Ascending aorta (tissue), 2 donors: ENCODE measurements at regions not wholly inside any gene's neighbourhood (a gene's known extent, or its start where the extent isn't known, plus 50 kb on each side); places are given as distances from the start of the nearest gene placed in this dataset.
"Not testable (repeated sequence)": the region's sequence is repeated elsewhere in the genome, so short reads cannot be mapped to it uniquely, and the experiment has no call there.

Source experiments
- DNase-seq, 2 donors: peaks; one replicate each; pipeline ENCODE4 v3.0.0-alpha.2; 2019; ENCODE audit warnings: low spot score in 2 of 2
- H3K27ac ChIP-seq, 2 donors: fragments of 200-600 bp; sonication (generic); one replicate each; pipeline ENCODE4 v1.5.1; 2016 to 2017; ENCODE audit warnings: mild to moderate bottlenecking in 1 of 2
- H3K27me3 ChIP-seq: fragments of 200-600 bp; sonication (generic); one replicate; pipeline ENCODE4 v1.5.1; 2017
- H3K36me3 ChIP-seq, 2 donors: fragments of 200-600 bp; sonication (generic); one replicate each; pipeline ENCODE4 v1.5.1; 2016
- H3K4me1 ChIP-seq, 2 donors: fragments of 200-600 bp; sonication (generic); one replicate each; pipeline ENCODE4 v1.5.1; 2016 to 2017; ENCODE audit warnings: mild to moderate bottlenecking in 1 of 2
- H3K4me3 ChIP-seq, 2 donors: fragments of 200-600 bp; sonication (generic); one replicate each; pipeline ENCODE4 v1.5.1; 2016 to 2017; ENCODE audit warnings: mild to moderate bottlenecking in 1 of 2
- H3K9me3 ChIP-seq, 2 donors: fragments of 200-600 bp; sonication (generic); one replicate each; pipeline ENCODE4 v1.5.1; 2016
- CTCF ChIP-seq, 3 experiments: fragments of 200-600 bp in 2 of 3; fragments of 450-650 bp in 1 of 3; sonication (generic) in 2 of 3; IDR thresholded peaks; one replicate each; pipeline ENCODE4 v1.5.1; 2016 to 2019; ENCODE audit warnings: antibody characterized with exemption in 3 of 3, mild to moderate bottlenecking in 1 of 3, moderate library complexity in 1 of 3
- intact Hi-C: fragments of 100-400 bp; cut with DNase I; formaldehyde crosslinking; loops from one replicate; pipeline ENCODE4 v1.15.1; 2023

- no peak for TF ChIP-seq CTCF (IDR thresholded peaks at IDR 0.05)
- peak overlapping the region; percentile 93 to 96 for H3K27ac ChIP-seq
- peaks cover 11 to 32% of the 10 kb centered on the region in 2 donors for H3K4me1 ChIP-seq
- DNase-seq = no peak
- no peaks in the 10 kb centered on the region for H3K27me3 ChIP-seq
- H3K36me3 ChIP-seq = no peaks in the 10 kb centered on the region
- H3K4me3 ChIP-seq = no peak overlapping the region
- intact Hi-C loops = loop anchor here (5.0 to 10.0 kb wide), 2 partner anchors 66 to 284 kb away; partner anchors contain the start of gene NAPB
- no peaks in the 10 kb centered on the region for H3K9me3 ChIP-seq
These were observed 54.9 kb upstream of the CD93 start for GRCh38 chr20:23140991-23141390.

GRCh38 chr20:23139984-23140383 lies 53.9 kb upstream of the CD93 start:
- not testable (repeated sequence) for H3K4me3 ChIP-seq, H3K27ac ChIP-seq, H3K36me3 ChIP-seq, DNase-seq, H3K9me3 ChIP-seq, H3K27me3 ChIP-seq
- peaks cover 11 to 26% of the 10 kb centered on the region in 2 donors for H3K4me1 ChIP-seq
- intact Hi-C loops = loop anchor here (5.0 to 10.0 kb wide), 2 partner anchors 67 to 285 kb away; partner anchors contain the start of gene NAPB

GRCh38 chr20:23139524-23139923 lies 53.4 kb upstream of the CD93 start:
- Histone ChIP-seq H3K27ac (no peak overlapping the region), H3K4me1 (peaks cover 10 to 22% of the 10 kb centered on the region in 2 donors), H3K9me3 (no peaks in the 10 kb centered on the region), H3K36me3 (no peaks in the 10 kb centered on the region), H3K27me3 (no peaks in the 10 kb centered on the region), H3K4me3 (no peak overlapping the region)
- DNase-seq = no peak
- no peak for TF ChIP-seq CTCF (IDR thresholded peaks at IDR 0.05)
- intact Hi-C loops = no loop called here

- intact Hi-C loops = no loop called here
- Histone ChIP-seq H3K4me1 (peaks cover 8 to 13% of the 10 kb centered on the region in 2 donors), H3K9me3 (no peaks in the 10 kb centered on the region), H3K27me3 (no peaks in the 10 kb centered on the region), H3K4me3 (no peak overlapping the region), H3K27ac (no peak overlapping the region), H3K36me3 (no peaks in the 10 kb centered on the region)
- no peak for TF ChIP-seq CTCF (IDR thresholded peaks at IDR 0.05)
- DNase-seq = no peak
These were observed 52.6 kb upstream of the CD93 start for GRCh38 chr20:23138682-23139081.

GRCh38 chr20:23138226-23138625 lies 52.1 kb upstream of the CD93 start:
- Histone ChIP-seq H3K9me3 (no peaks in the 10 kb centered on the region), H3K4me1 (peaks cover 6 to 11% of the 10 kb centered on the region in 2 donors), H3K27ac (no peak overlapping the region), H3K36me3 (no peaks in the 10 kb centered on the region), H3K4me3 (no peak overlapping the region), H3K27me3 (no peaks in the 10 kb centered on the region)
- intact Hi-C loops = no loop called here
- DNase-seq = no peak
- TF ChIP-seq CTCF (IDR thresholded peaks at IDR 0.05) = no peak

GRCh38 chr20:23136893-23137745 lies 51.0 kb upstream of the CD93 start:
- Histone ChIP-seq H3K9me3 (no peaks in the 10 kb centered on the region), H3K27ac (no peak overlapping the region), H3K4me3 (no peak overlapping the region), H3K4me1 (peaks cover 0 to 2% of the 10 kb centered on the region in 2 donors), H3K27me3 (no peaks in the 10 kb centered on the region), H3K36me3 (no peaks in the 10 kb centered on the region)
- DNase-seq = no peak
- no peak for TF ChIP-seq CTCF (IDR thresholded peaks at IDR 0.05)
- intact Hi-C loops = no loop called here
